ENCODE measurements at regions not wholly inside any gene's neighbourhood (a gene's known extent, or its start where the extent isn't known, plus 50 kb on each side); places are given as distances from the start of the nearest gene placed in this dataset.

DNA sequence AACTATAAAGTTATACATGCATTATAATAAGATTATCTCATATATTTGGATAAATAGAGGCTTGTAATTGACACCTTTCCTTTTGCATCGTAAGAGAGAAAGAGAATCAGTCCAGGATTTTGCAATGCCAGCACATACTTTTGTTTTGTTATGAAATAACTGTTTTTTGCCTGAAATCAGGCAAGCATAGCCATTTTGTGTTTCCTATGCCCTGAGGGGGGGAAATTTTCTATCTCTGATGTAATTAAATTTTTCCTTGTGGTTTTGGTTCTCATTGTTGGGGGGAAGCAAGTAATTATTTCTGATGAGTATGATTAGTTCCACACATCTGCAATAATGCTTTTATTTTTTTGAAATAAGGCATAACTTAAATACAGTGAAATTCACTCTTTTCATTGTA lies 229.4 kb downstream of the NDFIP2 start:
- Histone ChIP-seq H3K36me3 (ENCODE audit: control insufficient read depth in 2 of 2, insufficient read depth in 2 of 2, low read length in 1 of 2) (no peaks in the 10 kb centered on the region), H3K27ac (ENCODE audit: control insufficient read depth, insufficient read depth) (no peak overlapping the region), H4K20me1 (ENCODE audit: control insufficient read depth, insufficient read depth) (no peaks in the 10 kb centered on the region), H3K4me1 (ENCODE audit: control insufficient read depth, insufficient read depth, low read length) (no peaks in the 10 kb centered on the region), H3K4me3 (no peak overlapping the region), H3K9me3 (replicated peaks; ENCODE audit: control insufficient read depth, insufficient read depth, low read length) (no peaks in the 10 kb centered on the region), H3K27me3 (replicated peaks in 1 of 2; ENCODE audit: control insufficient read depth in 2 of 2, insufficient read depth in 2 of 2, low read length in 1 of 2) (no peaks in the 10 kb centered on the region; a peak in 1 of 4 replicates), H3K9ac (ENCODE audit: control insufficient read depth, insufficient read depth, low read length) (no peak overlapping the region), H2AFZ (ENCODE audit: control insufficient read depth, low read depth, low read length) (no peak overlapping the region), H3K79me2 (ENCODE audit: control insufficient read depth, insufficient read depth, low read length) (no peaks in the 10 kb centered on the region), H3K4me2 (ENCODE audit: control insufficient read depth, insufficient read depth) (no peak overlapping the region)
- 0% methylated on average over 1 of the region's 1 CpG for WGBS (ENCODE audit: insufficient coverage, insufficient replicate concordance, low lambda C conversion rate, missing lambda C conversion rate)
- in situ Hi-C loops (cut with MboI) (no loop called here), intact Hi-C loops (cut with micrococcal nuclease; ENCODE audit: unreplicated experiment) (no loop called here)
- ChIA-PET RAD21 (ENCODE audit: unreplicated experiment) (no interaction called here), POLR2A (no interaction called here), SMC1A (ENCODE audit: uncharacterized antibody, unreplicated experiment) (no interaction called here), CTCF (no interaction called here)
- no peak for TF ChIP-seq RAD51 (IDR thresholded peaks at IDR 0.05)
- TF ChIP-seq PAX5 (IDR thresholded peaks at IDR 0.05; ENCODE audit: borderline replicate concordance, low read depth, low read length): no peak
- no peak for TF ChIP-seq RAD21 (IDR thresholded peaks at IDR 0.05; ENCODE audit: insufficient read depth, low read depth, low read length)
- TF ChIP-seq ZSCAN29 (IDR thresholded peaks at IDR 0.05): no peak
- TF ChIP-seq, protein P1, sequence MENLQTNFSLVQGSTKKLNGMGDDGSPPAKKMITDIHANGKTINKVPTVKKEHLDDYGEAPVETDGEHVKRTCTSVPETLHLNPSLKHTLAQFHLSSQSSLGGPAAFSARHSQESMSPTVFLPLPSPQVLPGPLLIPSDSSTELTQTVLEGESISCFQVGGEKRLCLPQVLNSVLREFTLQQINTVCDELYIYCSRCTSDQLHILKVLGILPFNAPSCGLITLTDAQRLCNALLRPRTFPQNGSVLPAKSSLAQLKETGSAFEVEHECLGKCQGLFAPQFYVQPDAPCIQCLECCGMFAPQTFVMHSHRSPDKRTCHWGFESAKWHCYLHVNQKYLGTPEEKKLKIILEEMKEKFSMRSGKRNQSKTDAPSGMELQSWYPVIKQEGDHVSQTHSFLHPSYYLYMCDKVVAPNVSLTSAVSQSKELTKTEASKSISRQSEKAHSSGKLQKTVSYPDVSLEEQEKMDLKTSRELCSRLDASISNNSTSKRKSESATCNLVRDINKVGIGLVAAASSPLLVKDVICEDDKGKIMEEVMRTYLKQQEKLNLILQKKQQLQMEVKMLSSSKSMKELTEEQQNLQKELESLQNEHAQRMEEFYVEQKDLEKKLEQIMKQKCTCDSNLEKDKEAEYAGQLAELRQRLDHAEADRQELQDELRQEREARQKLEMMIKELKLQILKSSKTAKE (IDR thresholded peaks at IDR 0.05; ENCODE audit: low read depth, poor library complexity, severe bottlenecking): no peak
- TF ChIP-seq, protein P2, sequence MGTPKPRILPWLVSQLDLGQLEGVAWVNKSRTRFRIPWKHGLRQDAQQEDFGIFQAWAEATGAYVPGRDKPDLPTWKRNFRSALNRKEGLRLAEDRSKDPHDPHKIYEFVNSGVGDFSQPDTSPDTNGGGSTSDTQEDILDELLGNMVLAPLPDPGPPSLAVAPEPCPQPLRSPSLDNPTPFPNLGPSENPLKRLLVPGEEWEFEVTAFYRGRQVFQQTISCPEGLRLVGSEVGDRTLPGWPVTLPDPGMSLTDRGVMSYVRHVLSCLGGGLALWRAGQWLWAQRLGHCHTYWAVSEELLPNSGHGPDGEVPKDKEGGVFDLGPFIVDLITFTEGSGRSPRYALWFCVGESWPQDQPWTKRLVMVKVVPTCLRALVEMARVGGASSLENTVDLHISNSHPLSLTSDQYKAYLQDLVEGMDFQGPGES (IDR thresholded peaks at IDR 0.05): no peak
- no peak for TF ChIP-seq POLR2AphosphoS5 (IDR thresholded peaks at IDR 0.05; ENCODE audit: low read length)
- TF ChIP-seq STAT3 (IDR thresholded peaks at IDR 0.05; ENCODE audit: low read depth, low read length): no peak
- no peak for TF ChIP-seq ZNF622 (IDR thresholded peaks at IDR 0.05)
- TF ChIP-seq, protein P3, sequence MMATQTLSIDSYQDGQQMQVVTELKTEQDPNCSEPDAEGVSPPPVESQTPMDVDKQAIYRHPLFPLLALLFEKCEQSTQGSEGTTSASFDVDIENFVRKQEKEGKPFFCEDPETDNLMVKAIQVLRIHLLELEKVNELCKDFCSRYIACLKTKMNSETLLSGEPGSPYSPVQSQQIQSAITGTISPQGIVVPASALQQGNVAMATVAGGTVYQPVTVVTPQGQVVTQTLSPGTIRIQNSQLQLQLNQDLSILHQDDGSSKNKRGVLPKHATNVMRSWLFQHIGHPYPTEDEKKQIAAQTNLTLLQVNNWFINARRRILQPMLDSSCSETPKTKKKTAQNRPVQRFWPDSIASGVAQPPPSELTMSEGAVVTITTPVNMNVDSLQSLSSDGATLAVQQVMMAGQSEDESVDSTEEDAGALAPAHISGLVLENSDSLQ (IDR thresholded peaks at IDR 0.05): no peak
- TF ChIP-seq, protein P4, sequence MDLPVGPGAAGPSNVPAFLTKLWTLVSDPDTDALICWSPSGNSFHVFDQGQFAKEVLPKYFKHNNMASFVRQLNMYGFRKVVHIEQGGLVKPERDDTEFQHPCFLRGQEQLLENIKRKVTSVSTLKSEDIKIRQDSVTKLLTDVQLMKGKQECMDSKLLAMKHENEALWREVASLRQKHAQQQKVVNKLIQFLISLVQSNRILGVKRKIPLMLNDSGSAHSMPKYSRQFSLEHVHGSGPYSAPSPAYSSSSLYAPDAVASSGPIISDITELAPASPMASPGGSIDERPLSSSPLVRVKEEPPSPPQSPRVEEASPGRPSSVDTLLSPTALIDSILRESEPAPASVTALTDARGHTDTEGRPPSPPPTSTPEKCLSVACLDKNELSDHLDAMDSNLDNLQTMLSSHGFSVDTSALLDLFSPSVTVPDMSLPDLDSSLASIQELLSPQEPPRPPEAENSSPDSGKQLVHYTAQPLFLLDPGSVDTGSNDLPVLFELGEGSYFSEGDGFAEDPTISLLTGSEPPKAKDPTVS (IDR thresholded peaks at IDR 0.05; ENCODE audit: low read depth, low read length): no peak
- no TSS peak for BruUV-seq (replicated peaks)
- no peak for FAIRE-seq
- no peak for ATAC-seq
- no peak for DNase-seq (ENCODE audit: low read depth, low spot score)

All from GM12878 (cell line).